MM.1S (cell line): ENCODE measurements at regions not wholly inside any gene's neighbourhood (a gene's known extent, or its start where the extent isn't known, plus 50 kb on each side); places are given as distances from the start of the nearest gene placed in this dataset.

ENCODE experiments used
- DNase-seq: peaks from one replicate; pipeline ENCODE4 v3.0.0-alpha.2; 2015
- H2AFZ ChIP-seq: fragments of 300-600 bp; sonication (generic); 2 replicates; pipeline ENCODE4 v1.6.0; 2016; ENCODE audit warnings: antibody characterized with exemption, low read length
- H3F3A ChIP-seq: fragments of 300-600 bp; sonication (generic); 2 replicates; pipeline ENCODE4 v1.6.1; 2016; ENCODE audit warnings: mild to moderate bottlenecking, antibody characterized with exemption, low read length, moderate library complexity, mixed read lengths; ENCODE audit not compliant: insufficient read depth
- H3K27ac ChIP-seq: fragments of 300-600 bp; sonication (generic); 2 replicates; pipeline ENCODE4 v1.5.1; 2016; ENCODE audit warnings: mild to moderate bottlenecking, low read length
- H3K27me3 ChIP-seq: fragments of 300-600 bp; sonication (generic); replicated peaks from 2 replicates; pipeline ENCODE4 v1.6.0; 2016; ENCODE audit warnings: low read length; ENCODE audit not compliant: insufficient read depth
- H3K36me3 ChIP-seq: fragments of 300-600 bp; sonication (generic); replicated peaks from 2 replicates; pipeline ENCODE4 v1.6.1; 2016; ENCODE audit warnings: mild to moderate bottlenecking, low read length, mixed read lengths; ENCODE audit not compliant: insufficient read depth
- H3K4me1 ChIP-seq: fragments of 300-600 bp; sonication (generic); 2 replicates; pipeline ENCODE4 v1.6.1; 2016; ENCODE audit warnings: low read length, mixed read lengths
- H3K4me2 ChIP-seq: fragments of 300-600 bp; sonication (generic); 2 replicates; pipeline ENCODE4 v1.6.0; 2016; ENCODE audit warnings: low read depth, low read length
- H3K4me3 ChIP-seq: fragments of 300-600 bp; sonication (generic); 2 replicates; pipeline ENCODE4 v1.5.1; 2016; ENCODE audit warnings: low read length, mixed read lengths
- H3K79me2 ChIP-seq: fragments of 300-600 bp; sonication (generic); 2 replicates; pipeline ENCODE4 v1.6.1; 2016; ENCODE audit warnings: mixed run types, low read length, mixed read lengths
- H3K9ac ChIP-seq: fragments of 300-600 bp; sonication (generic); 2 replicates; pipeline ENCODE4 v1.6.1; 2016; ENCODE audit warnings: low read length, mixed read lengths
- H3K9me2 ChIP-seq: fragments of 300-600 bp; sonication (generic); replicated peaks from 2 replicates; pipeline ENCODE4 v1.6.1; 2016; ENCODE audit warnings: mild to moderate bottlenecking, low read length, mixed read lengths; ENCODE audit not compliant: insufficient read depth
- H3K9me3 ChIP-seq: fragments of 300-600 bp; sonication (generic); replicated peaks from 2 replicates; pipeline ENCODE4 v1.6.1; 2016; ENCODE audit warnings: mild to moderate bottlenecking, low read length, mixed read lengths; ENCODE audit not compliant: insufficient read depth
- H4K20me1 ChIP-seq: fragments of 300-600 bp; sonication (generic); 2 replicates; pipeline ENCODE4 v1.6.1; 2016; ENCODE audit warnings: mild to moderate bottlenecking, low read length, moderate library complexity, mixed read lengths; ENCODE audit not compliant: insufficient read depth
- EZH2 ChIP-seq: fragments of 300-600 bp; sonication (generic); optimal IDR thresholded peaks from 2 replicates; pipeline ENCODE3; 2017; ENCODE audit warnings: low read depth, mild to moderate bottlenecking, antibody characterized with exemption, low read length, mixed read lengths
- EZH2phosphoT487 ChIP-seq: fragments of 300-600 bp; sonication (generic); IDR thresholded peaks from 2 replicates; pipeline ENCODE4 v1.6.1; 2018; ENCODE audit warnings: antibody characterized with exemption, low read length
- TF ChIP-seq, protein P1 (sequence below): fragments of 300-600 bp; sonication (generic); IDR thresholded peaks from 2 replicates; pipeline ENCODE4 v1.5.1; 2016; ENCODE audit warnings: antibody characterized with exemption, low read length, mixed read lengths

GRCh38 chr2:226190479-226191252, 609.0 kb downstream of the IRS1 start:
- no peak overlapping the region for H3K4me2 ChIP-seq
- no peaks in the 10 kb centered on the region for H3K36me3 ChIP-seq
- DNase-seq, result no peak
- H3K9ac ChIP-seq, result no peak overlapping the region
- H3K4me3 ChIP-seq, result no peak overlapping the region
- H3K27me3 ChIP-seq, result no peaks in the 10 kb centered on the region
- H3F3A ChIP-seq, result no peaks in the 10 kb centered on the region
- H3K9me3 ChIP-seq, result no peaks in the 10 kb centered on the region
- H3K9me2 ChIP-seq, result no peaks in the 10 kb centered on the region
- no peaks in the 10 kb centered on the region for H4K20me1 ChIP-seq
- H3K79me2 ChIP-seq, result no peaks in the 10 kb centered on the region
- no peak for TF ChIP-seq EZH2
- TF ChIP-seq EZH2phosphoT487, result no peak
- TF ChIP-seq, protein P1, sequence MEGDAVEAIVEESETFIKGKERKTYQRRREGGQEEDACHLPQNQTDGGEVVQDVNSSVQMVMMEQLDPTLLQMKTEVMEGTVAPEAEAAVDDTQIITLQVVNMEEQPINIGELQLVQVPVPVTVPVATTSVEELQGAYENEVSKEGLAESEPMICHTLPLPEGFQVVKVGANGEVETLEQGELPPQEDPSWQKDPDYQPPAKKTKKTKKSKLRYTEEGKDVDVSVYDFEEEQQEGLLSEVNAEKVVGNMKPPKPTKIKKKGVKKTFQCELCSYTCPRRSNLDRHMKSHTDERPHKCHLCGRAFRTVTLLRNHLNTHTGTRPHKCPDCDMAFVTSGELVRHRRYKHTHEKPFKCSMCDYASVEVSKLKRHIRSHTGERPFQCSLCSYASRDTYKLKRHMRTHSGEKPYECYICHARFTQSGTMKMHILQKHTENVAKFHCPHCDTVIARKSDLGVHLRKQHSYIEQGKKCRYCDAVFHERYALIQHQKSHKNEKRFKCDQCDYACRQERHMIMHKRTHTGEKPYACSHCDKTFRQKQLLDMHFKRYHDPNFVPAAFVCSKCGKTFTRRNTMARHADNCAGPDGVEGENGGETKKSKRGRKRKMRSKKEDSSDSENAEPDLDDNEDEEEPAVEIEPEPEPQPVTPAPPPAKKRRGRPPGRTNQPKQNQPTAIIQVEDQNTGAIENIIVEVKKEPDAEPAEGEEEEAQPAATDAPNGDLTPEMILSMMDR, result no peak
- no peak overlapping the region for H3K27ac ChIP-seq
- no peak overlapping the region for H2AFZ ChIP-seq
- no peaks in the 10 kb centered on the region for H3K4me1 ChIP-seq

DNA sequence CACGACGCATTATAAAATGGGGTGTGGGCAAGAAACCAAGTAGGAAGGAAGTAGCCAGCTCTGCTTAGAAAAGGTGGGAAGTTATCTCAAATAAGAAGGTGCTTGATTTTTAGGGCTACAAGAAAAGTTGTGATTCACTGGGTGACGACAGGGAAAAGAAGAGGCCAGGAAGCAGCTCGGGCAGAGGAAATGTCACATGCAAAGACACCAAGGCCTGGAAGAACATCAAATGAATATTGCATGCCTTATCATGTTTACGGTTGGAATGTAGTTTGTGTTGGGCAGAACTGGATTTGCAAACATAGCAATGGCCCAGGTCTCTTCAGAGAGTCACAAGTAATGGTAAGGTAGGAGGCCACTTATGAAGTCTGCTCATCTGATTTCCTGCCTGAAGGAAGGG, 610.6 kb downstream of the IRS1 start:
- no peaks in the 10 kb centered on the region for H4K20me1 ChIP-seq
- no peak overlapping the region for H3K9ac ChIP-seq
- no peak overlapping the region for H3K27ac ChIP-seq
- H3K79me2 ChIP-seq, result no peaks in the 10 kb centered on the region
- H3F3A ChIP-seq, result no peaks in the 10 kb centered on the region
- H3K27me3 ChIP-seq, result no peaks in the 10 kb centered on the region
- no peaks in the 10 kb centered on the region for H3K4me1 ChIP-seq
- H3K9me3 ChIP-seq, result no peaks in the 10 kb centered on the region
- DNase-seq, result no peak
- no peak overlapping the region for H3K4me2 ChIP-seq
- TF ChIP-seq EZH2 (no peak), EZH2phosphoT487 (no peak)
- TF ChIP-seq, protein P1, result no peak
- no peak overlapping the region for H2AFZ ChIP-seq
- no peaks in the 10 kb centered on the region for H3K9me2 ChIP-seq
- no peaks in the 10 kb centered on the region for H3K36me3 ChIP-seq
- no peak overlapping the region for H3K4me3 ChIP-seq

- Histone ChIP-seq H3K27ac (no peak overlapping the region), H3K4me3 (no peak overlapping the region), H3K4me2 (no peak overlapping the region), H2AFZ (no peak overlapping the region), H3K9me3 (no peaks in the 10 kb centered on the region), H4K20me1 (no peaks in the 10 kb centered on the region), H3K9ac (no peak overlapping the region), H3F3A (no peaks in the 10 kb centered on the region), H3K27me3 (no peaks in the 10 kb centered on the region), H3K36me3 (no peaks in the 10 kb centered on the region), H3K79me2 (no peaks in the 10 kb centered on the region), H3K9me2 (no peaks in the 10 kb centered on the region), H3K4me1 (no peaks in the 10 kb centered on the region)
- no peak for DNase-seq
- TF ChIP-seq, protein P1, result no peak
- TF ChIP-seq EZH2phosphoT487, result no peak
- TF ChIP-seq EZH2, result no peak
Measured at GRCh38 chr2:226187616-226188015, 612.0 kb downstream of the IRS1 start.
